Uterus (tissue), 2 donors: ENCODE measurements at regions not wholly inside any gene's neighbourhood (a gene's known extent, or its start where the extent isn't known, plus 50 kb on each side); places are given as distances from the start of the nearest gene placed in this dataset.

ENCODE experiments used
- CTCF ChIP-seq, 4 experiments: fragments of 200-600 bp in 2 of 4; fragments of 450-650 bp in 2 of 4; sonication (generic) in 2 of 4; IDR thresholded peaks; one replicate each; pipeline ENCODE4 v1.5.1; 2016 to 2019; ENCODE audit warnings: antibody characterized with exemption in 4 of 4, mild to moderate bottlenecking in 2 of 4, moderate library complexity in 1 of 4
- POLR2A ChIP-seq, 2 donors: fragments of 450-650 bp; IDR thresholded peaks; one replicate each; pipeline ENCODE4 v1.6.1; 2016; ENCODE audit warnings: antibody characterized with exemption in 2 of 2, mild to moderate bottlenecking in 1 of 2, moderate library complexity in 1 of 2

GRCh38 chr13:40345149-40345514, 321.3 kb downstream of the FOXO1 start:
- TF ChIP-seq POLR2A (IDR thresholded peaks at IDR 0.05) (no peak), CTCF (IDR thresholded peaks at IDR 0.05) (no peak)
